Transverse colon (tissue), 4 donors: ENCODE measurements at regions not wholly inside any gene's neighbourhood (a gene's known extent, or its start where the extent isn't known, plus 50 kb on each side); places are given as distances from the start of the nearest gene placed in this dataset.

ENCODE experiments used
- DNase-seq: peaks from one replicate; pipeline ENCODE4 v3.0.0-alpha.2; 2019
- H3K27ac ChIP-seq, 4 donors: fragments of 200-600 bp; sonication (generic); 2 replicates each; pipeline ENCODE4 v1.5.1; 2016 to 2018; ENCODE audit warnings: inconsistent platforms in 4 of 4
- H3K27me3 ChIP-seq: fragments of 200-600 bp; sonication (generic); 2 replicates; pipeline ENCODE4 v1.5.1; 2017; ENCODE audit warnings: inconsistent platforms
- H3K36me3 ChIP-seq, 4 donors: fragments of 200-600 bp; sonication (generic); 2 replicates each; pipeline ENCODE4 v1.5.1; 2017 to 2019; ENCODE audit warnings: inconsistent platforms in 4 of 4
- H3K4me1 ChIP-seq, 4 donors: fragments of 200-600 bp; sonication (generic); 2 replicates each; pipeline ENCODE4 v1.5.1; 2017 to 2020; ENCODE audit warnings: inconsistent platforms in 4 of 4
- H3K4me3 ChIP-seq, 4 donors: fragments of 200-600 bp; sonication (generic); 1 replicate in 1 of 4; 2 replicates in 3 of 4; pipeline versions ENCODE4 v1.5.1 to v1.6.1; 2017 to 2019; ENCODE audit warnings: inconsistent platforms in 4 of 4
- H3K9me3 ChIP-seq, 2 donors: fragments of 200-600 bp; sonication (generic); 2 replicates each; pipeline ENCODE4 v1.5.1; 2017 to 2019; ENCODE audit warnings: inconsistent platforms in 2 of 2
- EP300 ChIP-seq: sonication (generic); formaldehyde crosslinking; IDR thresholded peaks from one replicate; pipeline ENCODE4 v1.6.1; 2017; ENCODE audit warnings: antibody characterized with exemption, low read depth
- POLR2A ChIP-seq: fragments of 450-650 bp; IDR thresholded peaks from one replicate; pipeline ENCODE4 v1.6.1; 2016; ENCODE audit warnings: antibody characterized with exemption, mild to moderate bottlenecking, moderate library complexity
- POLR2AphosphoS5 ChIP-seq, 3 donors: sonication (generic); formaldehyde crosslinking; IDR thresholded peaks; one replicate each; pipeline ENCODE4 v1.6.1; 2016; ENCODE audit warnings: antibody characterized with exemption in 3 of 3
- WGBS, 2 donors: methylation state at CpG; one replicate each; pipeline ENCODE4 v1.1.5; 2018; ENCODE audit warnings: low coverage in 1 of 2; 5-methylcytosine and 5-hydroxymethylcytosine counted together
- in situ Hi-C, 4 donors: fragments of 200-750 bp; cut with MboI; loops; one replicate each; pipeline versions ENCODE4 v1.15.0 to v1.15.1; 2017; ENCODE audit warnings: low sequenced_read_pairs in 3 of 4, low pct_ligation_motif_present in 1 of 4, low pct_unique_long_range_greater_than_20kb in 1 of 4
- intact Hi-C: fragments of 100-400 bp; cut with DNase I; formaldehyde crosslinking; loops from one replicate; pipeline ENCODE4 v1.15.1; 2023; ENCODE audit warnings: low total_unique reads
- TF ChIP-seq, protein P1 (sequence below), 5 experiments: fragments of 200-600 bp in 3 of 5; fragments of 450-650 bp in 2 of 5; sonication (generic) in 3 of 5; IDR thresholded peaks; 1 replicate in 2 of 5; 2 replicates in 3 of 5; pipeline ENCODE4 v1.5.1; 2016 to 2017; ENCODE audit warnings: antibody characterized with exemption in 5 of 5, inconsistent platforms in 3 of 5, mild to moderate bottlenecking in 2 of 5, moderate library complexity in 1 of 5

- Histone ChIP-seq H3K9me3 (no peaks in the 10 kb centered on the region), H3K27me3 (no peaks in the 10 kb centered on the region), H3K4me1 (no peaks in the 10 kb centered on the region), H3K36me3 (no peaks in the 10 kb centered on the region), H3K4me3 (no peak overlapping the region), H3K27ac (no peak overlapping the region)
- intact Hi-C loops = no loop called here
- TF ChIP-seq, protein P1, sequence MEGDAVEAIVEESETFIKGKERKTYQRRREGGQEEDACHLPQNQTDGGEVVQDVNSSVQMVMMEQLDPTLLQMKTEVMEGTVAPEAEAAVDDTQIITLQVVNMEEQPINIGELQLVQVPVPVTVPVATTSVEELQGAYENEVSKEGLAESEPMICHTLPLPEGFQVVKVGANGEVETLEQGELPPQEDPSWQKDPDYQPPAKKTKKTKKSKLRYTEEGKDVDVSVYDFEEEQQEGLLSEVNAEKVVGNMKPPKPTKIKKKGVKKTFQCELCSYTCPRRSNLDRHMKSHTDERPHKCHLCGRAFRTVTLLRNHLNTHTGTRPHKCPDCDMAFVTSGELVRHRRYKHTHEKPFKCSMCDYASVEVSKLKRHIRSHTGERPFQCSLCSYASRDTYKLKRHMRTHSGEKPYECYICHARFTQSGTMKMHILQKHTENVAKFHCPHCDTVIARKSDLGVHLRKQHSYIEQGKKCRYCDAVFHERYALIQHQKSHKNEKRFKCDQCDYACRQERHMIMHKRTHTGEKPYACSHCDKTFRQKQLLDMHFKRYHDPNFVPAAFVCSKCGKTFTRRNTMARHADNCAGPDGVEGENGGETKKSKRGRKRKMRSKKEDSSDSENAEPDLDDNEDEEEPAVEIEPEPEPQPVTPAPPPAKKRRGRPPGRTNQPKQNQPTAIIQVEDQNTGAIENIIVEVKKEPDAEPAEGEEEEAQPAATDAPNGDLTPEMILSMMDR (IDR thresholded peaks at IDR 0.05) = no peak
- TF ChIP-seq POLR2A (no peak), POLR2AphosphoS5 (IDR thresholded peaks at IDR 0.05) (no peak), EP300 (no peak)
- 25 to 49% methylated on average over 2 to 6 of the region's 6 CpGs for WGBS, 2 donors
- in situ Hi-C loops = no loop called here
- DNase-seq = no peak
Measured at GRCh38 chr2:89844221-89844943, 1152.9 kb downstream of the RPIA start.

DNA sequence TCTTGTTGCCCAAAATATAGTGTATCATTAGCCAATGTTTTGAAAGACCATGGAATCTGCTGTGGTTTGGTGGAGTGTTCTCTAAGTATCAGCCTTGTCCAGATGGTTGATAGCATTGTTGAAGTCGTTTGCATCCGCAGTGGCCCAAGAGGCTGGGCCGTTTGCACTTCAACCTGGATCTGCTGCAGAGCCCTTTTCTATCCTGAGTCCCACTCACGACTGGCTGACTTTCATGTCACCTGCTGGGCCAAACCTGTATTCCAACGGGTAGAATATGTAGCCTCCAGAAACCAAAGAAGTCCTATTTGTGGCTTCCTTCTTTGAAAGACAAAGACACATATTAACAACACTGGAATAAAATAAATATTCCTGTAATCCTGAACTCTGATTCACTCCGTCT lies 1154.1 kb downstream of the RPIA start:
- Histone ChIP-seq H3K9me3 (no peaks in the 10 kb centered on the region), H3K27me3 (no peaks in the 10 kb centered on the region), H3K4me1 (no peaks in the 10 kb centered on the region), H3K4me3 (no peak overlapping the region), H3K27ac (no peak overlapping the region), H3K36me3 (no peaks in the 10 kb centered on the region)
- no peak for DNase-seq
- WGBS, 2 donors = 62 to 74% methylated on average over 5 to 6 of the region's 6 CpGs
- in situ Hi-C loops = no loop called here
- TF ChIP-seq POLR2A = no peak
- TF ChIP-seq EP300 = no peak
- TF ChIP-seq, protein P1 (IDR thresholded peaks at IDR 0.05) = no peak
- no peak for TF ChIP-seq POLR2AphosphoS5 (IDR thresholded peaks at IDR 0.05)
- intact Hi-C loops = no loop called here

DNA sequence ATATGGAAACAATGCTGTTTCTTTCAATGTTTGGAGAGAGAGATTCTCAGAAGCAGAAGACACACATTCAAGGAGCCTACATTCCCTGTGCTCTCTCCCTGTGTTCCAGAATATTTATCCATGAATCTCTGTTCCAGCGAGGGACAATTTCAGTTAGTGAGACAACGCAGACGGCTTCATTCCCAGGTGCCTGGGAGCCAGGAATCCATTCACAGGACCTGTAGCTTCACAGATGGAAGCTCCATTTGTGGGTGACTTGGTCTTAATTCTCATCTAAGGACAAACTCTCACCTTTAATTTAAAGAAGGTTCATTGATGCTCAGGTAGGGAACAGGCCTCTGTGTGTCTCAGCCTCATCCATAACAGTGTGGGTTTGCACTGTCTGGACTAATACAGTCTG lies 1156.6 kb downstream of the RPIA start:
- peaks cover 2% of the 10 kb centered on the region for H3K27me3 ChIP-seq
- WGBS, 2 donors = 60 to 84% methylated on average over 1 to 3 of the region's 3 CpGs
- H3K9me3 ChIP-seq = no peaks in the 10 kb centered on the region
- H3K4me1 ChIP-seq = no peaks in the 10 kb centered on the region
- no peak for DNase-seq
- H3K4me3 ChIP-seq = no peak overlapping the region
- no peak overlapping the region for H3K27ac ChIP-seq
- H3K36me3 ChIP-seq = no peaks in the 10 kb centered on the region
- TF ChIP-seq, protein P1 (IDR thresholded peaks at IDR 0.05) = no peak
- TF ChIP-seq POLR2AphosphoS5 (IDR thresholded peaks at IDR 0.05) = no peak
- TF ChIP-seq EP300 = no peak
- TF ChIP-seq POLR2A = no peak
- intact Hi-C loops = no loop called here
- in situ Hi-C loops = no loop called here

GRCh38 chr2:89848763-89849368 lies 1157.4 kb downstream of the RPIA start:
- Histone ChIP-seq H3K27ac (no peak overlapping the region), H3K4me1 (no peaks in the 10 kb centered on the region), H3K36me3 (no peaks in the 10 kb centered on the region), H3K4me3 (no peak overlapping the region), H3K27me3 (peaks cover 2% of the 10 kb centered on the region), H3K9me3 (no peaks in the 10 kb centered on the region)
- TF ChIP-seq EP300 (no peak), POLR2AphosphoS5 (IDR thresholded peaks at IDR 0.05) (no peak), POLR2A (no peak)
- TF ChIP-seq, protein P1 (IDR thresholded peaks at IDR 0.05) = no peak
- 46% methylated on average over 2 of the region's 2 CpGs; no CpG with 5 or more reads in 1 of the 2 donors for WGBS, 2 donors
- no peak for DNase-seq
- in situ Hi-C loops (no loop called here), intact Hi-C loops (no loop called here)
